Astrocyte (in vitro differentiated cells and primary cell): ENCODE measurements at regions not wholly inside any gene's neighbourhood (a gene's known extent, or its start where the extent isn't known, plus 50 kb on each side); places are given as distances from the start of the nearest gene placed in this dataset.
A peak's percentile ranks its signal among the peaks of the same experiment; 100 is the strongest.

ENCODE experiments used
- DNase-seq: peaks from one replicate; pipeline ENCODE4 v3.0.0-alpha.2; 2010; ENCODE audit warnings: low read depth
- FAIRE-seq: peaks from 2 replicates; lab custom pipeline; 2011; peaks lifted over from hg19 to GRCh38; lab: Jason Lieb, UNC
- H2AFZ ChIP-seq: 2 replicates; pipeline ENCODE4 v1.6.0; 2012; ENCODE audit warnings: low read depth, low read length, inconsistent platforms
- H3K27ac ChIP-seq: 2 replicates; pipeline ENCODE4 v1.5.1; 2011; ENCODE audit warnings: low read depth, low read length, inconsistent platforms
- H3K27me3 ChIP-seq: 2 replicates; pipeline ENCODE4 v1.6.0; 2011; ENCODE audit warnings: low read length, inconsistent platforms; ENCODE audit not compliant: insufficient read depth
- H3K36me3 ChIP-seq: 2 replicates; pipeline ENCODE4 v1.5.1; 2011; ENCODE audit warnings: low read length, inconsistent platforms; ENCODE audit not compliant: insufficient read depth
- H3K4me1 ChIP-seq: 2 replicates; pipeline ENCODE4 v1.5.1; 2011; ENCODE audit warnings: low read length, inconsistent platforms; ENCODE audit not compliant: insufficient read depth
- H3K4me2 ChIP-seq: 2 replicates; pipeline ENCODE4 v1.6.0; 2012; ENCODE audit warnings: low read length, inconsistent platforms
- H3K4me3 ChIP-seq: 2 replicates; pipeline ENCODE4 v1.5.1; 2011; ENCODE audit warnings: low read depth, mild to moderate bottlenecking, low read length, inconsistent platforms; ENCODE audit not compliant: insufficient read depth
- H3K79me2 ChIP-seq: 2 replicates; pipeline ENCODE4 v1.6.0; 2012; ENCODE audit warnings: mild to moderate bottlenecking, low read length, inconsistent platforms; ENCODE audit not compliant: insufficient read depth
- H3K9ac ChIP-seq: 2 replicates; pipeline ENCODE4 v1.6.0; 2012; ENCODE audit warnings: mild to moderate bottlenecking, low read length, inconsistent platforms
- H3K9me3 ChIP-seq: 2 replicates; pipeline ENCODE4 v1.5.1; 2012; ENCODE audit warnings: low read depth, mild to moderate bottlenecking, low read length, inconsistent platforms; ENCODE audit not compliant: insufficient read depth
- H4K20me1 ChIP-seq: 2 replicates; pipeline ENCODE4 v1.6.0; 2012; ENCODE audit warnings: low read length, inconsistent platforms; ENCODE audit not compliant: insufficient read depth
- H3K27ac Mint-ChIP-seq: one replicate; pipeline ENCODE4 v1.8.0; 2021; ENCODE audit warnings: mild to moderate bottlenecking, mixed read lengths; ENCODE audit not compliant: unreplicated experiment
- H3K27me3 Mint-ChIP-seq: one replicate; pipeline ENCODE4 v1.8.0; 2021; ENCODE audit warnings: low read depth, mixed read lengths; ENCODE audit not compliant: unreplicated experiment
- H3K36me3 Mint-ChIP-seq: one replicate; pipeline ENCODE4 v1.8.0; 2021; ENCODE audit warnings: low read depth, mixed read lengths; ENCODE audit not compliant: unreplicated experiment
- H3K4me1 Mint-ChIP-seq: one replicate; pipeline ENCODE4 v1.8.0; 2021; ENCODE audit warnings: low read depth, mixed read lengths; ENCODE audit not compliant: unreplicated experiment
- H3K4me3 Mint-ChIP-seq: one replicate; pipeline ENCODE4 v1.8.0; 2021; ENCODE audit warnings: mild to moderate bottlenecking, moderate library complexity, mixed read lengths; ENCODE audit not compliant: unreplicated experiment
- H3K9me3 Mint-ChIP-seq: one replicate; pipeline ENCODE4 v1.8.0; 2021; ENCODE audit warnings: mild to moderate bottlenecking, mixed read lengths; ENCODE audit not compliant: unreplicated experiment
- EZH2 ChIP-seq: IDR thresholded peaks from 2 replicates; pipeline ENCODE4 v1.6.1; 2012; ENCODE audit warnings: mild to moderate bottlenecking, low read length, inconsistent platforms; ENCODE audit not compliant: insufficient read depth
- TF ChIP-seq, protein P1 (sequence below): IDR thresholded peaks from 2 replicates; pipeline ENCODE4 v1.5.1; 2011; ENCODE audit warnings: low read depth, mild to moderate bottlenecking, inconsistent platforms, low read length, moderate library complexity; ENCODE audit not compliant: insufficient read depth

DNA sequence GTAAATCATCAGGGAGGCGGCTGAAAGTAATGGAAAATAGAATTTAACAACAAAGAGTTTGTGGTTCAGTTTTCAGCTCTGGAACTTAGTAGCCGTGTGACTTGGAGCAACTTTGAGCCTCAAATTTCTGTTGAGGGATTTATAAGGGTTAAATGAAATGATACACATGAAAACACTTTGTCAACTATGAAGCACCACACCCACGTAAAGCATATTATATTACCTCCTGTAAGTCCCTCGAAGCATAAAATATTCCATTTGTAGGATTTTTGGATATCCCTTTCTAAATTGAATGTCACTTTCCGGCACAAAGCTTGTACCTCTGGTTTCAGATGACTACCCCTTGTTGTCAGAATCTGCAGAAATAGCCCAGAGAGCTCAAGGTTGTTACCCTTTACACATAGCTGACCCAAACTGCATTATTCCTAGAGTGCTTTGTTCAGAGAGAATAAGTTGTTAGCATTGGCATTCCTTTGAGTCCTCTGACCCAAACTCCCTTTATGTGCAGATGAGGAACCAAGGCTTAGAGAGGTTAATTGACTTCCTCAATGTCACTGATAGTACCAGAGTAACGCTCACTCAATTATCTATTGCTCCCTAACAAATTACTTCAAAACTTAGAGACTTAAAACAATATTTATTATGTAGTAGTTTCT lies 187.9 kb upstream of the UMPS start:
- Mint-ChIP-seq H3K4me3 (no peak overlapping the region), H3K27me3 (peaks cover 5% of the 10 kb centered on the region), H3K27ac (no peak overlapping the region), H3K9me3 (no peaks in the 10 kb centered on the region), H3K4me1 (no peaks in the 10 kb centered on the region), H3K36me3 (peaks cover 2% of the 10 kb centered on the region)
- no peaks in the 10 kb centered on the region for H3K36me3 ChIP-seq
- H3K27ac ChIP-seq, result no peak overlapping the region
- H3K9me3 ChIP-seq, result no peaks in the 10 kb centered on the region
- no peak overlapping the region for H2AFZ ChIP-seq
- TF ChIP-seq, protein P1, sequence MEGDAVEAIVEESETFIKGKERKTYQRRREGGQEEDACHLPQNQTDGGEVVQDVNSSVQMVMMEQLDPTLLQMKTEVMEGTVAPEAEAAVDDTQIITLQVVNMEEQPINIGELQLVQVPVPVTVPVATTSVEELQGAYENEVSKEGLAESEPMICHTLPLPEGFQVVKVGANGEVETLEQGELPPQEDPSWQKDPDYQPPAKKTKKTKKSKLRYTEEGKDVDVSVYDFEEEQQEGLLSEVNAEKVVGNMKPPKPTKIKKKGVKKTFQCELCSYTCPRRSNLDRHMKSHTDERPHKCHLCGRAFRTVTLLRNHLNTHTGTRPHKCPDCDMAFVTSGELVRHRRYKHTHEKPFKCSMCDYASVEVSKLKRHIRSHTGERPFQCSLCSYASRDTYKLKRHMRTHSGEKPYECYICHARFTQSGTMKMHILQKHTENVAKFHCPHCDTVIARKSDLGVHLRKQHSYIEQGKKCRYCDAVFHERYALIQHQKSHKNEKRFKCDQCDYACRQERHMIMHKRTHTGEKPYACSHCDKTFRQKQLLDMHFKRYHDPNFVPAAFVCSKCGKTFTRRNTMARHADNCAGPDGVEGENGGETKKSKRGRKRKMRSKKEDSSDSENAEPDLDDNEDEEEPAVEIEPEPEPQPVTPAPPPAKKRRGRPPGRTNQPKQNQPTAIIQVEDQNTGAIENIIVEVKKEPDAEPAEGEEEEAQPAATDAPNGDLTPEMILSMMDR, result no peak
- TF ChIP-seq EZH2, result no peak
- H3K4me3 ChIP-seq, result no peak overlapping the region
- no peaks in the 10 kb centered on the region for H3K4me1 ChIP-seq
- DNase-seq (no peak), FAIRE-seq (no peak)
- H3K27me3 ChIP-seq, result peaks cover 2% of the 10 kb centered on the region
- H3K79me2 ChIP-seq, result no peaks in the 10 kb centered on the region
- no peak overlapping the region for H3K4me2 ChIP-seq
- no peaks in the 10 kb centered on the region for H4K20me1 ChIP-seq
- H3K9ac ChIP-seq, result no peak overlapping the region

DNA sequence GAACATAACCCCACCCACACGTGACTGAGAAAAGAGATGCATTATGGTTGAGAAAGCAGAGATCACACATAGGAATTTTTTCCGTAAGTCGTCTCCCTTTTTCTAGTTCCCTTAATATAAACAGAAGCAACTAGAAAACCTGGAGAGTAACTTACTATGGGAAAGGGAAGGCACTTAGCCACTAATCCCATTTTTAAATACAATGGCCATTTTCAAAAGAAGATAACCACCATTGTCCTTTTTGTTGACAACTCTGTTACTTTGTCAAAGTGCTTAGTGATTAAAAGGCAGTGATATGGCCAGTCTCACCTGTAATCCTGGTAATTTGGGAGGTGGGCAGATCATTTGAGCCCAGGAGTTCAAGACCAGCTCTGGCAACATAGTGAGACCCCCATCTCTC lies 184.4 kb upstream of the UMPS start:
- H3K27me3 Mint-ChIP-seq, result peaks cover 11% of the 10 kb centered on the region
- H3K9me3 ChIP-seq, result no peaks in the 10 kb centered on the region
- H3K4me1 ChIP-seq, result no peaks in the 10 kb centered on the region
- H3K27ac ChIP-seq, result no peak overlapping the region
- H2AFZ ChIP-seq, result no peak overlapping the region
- H3K9ac ChIP-seq, result no peak overlapping the region
- no peak for DNase-seq
- H3K27ac Mint-ChIP-seq, result no peak overlapping the region
- H3K4me1 Mint-ChIP-seq, result no peaks in the 10 kb centered on the region
- H3K4me3 Mint-ChIP-seq, result no peak overlapping the region
- no peaks in the 10 kb centered on the region for H4K20me1 ChIP-seq
- H3K36me3 Mint-ChIP-seq, result peaks cover 2% of the 10 kb centered on the region
- H3K9me3 Mint-ChIP-seq, result no peaks in the 10 kb centered on the region
- no peak overlapping the region for H3K4me2 ChIP-seq
- no peak for FAIRE-seq
- H3K79me2 ChIP-seq, result no peaks in the 10 kb centered on the region
- H3K36me3 ChIP-seq, result no peaks in the 10 kb centered on the region
- no peak overlapping the region for H3K4me3 ChIP-seq
- TF ChIP-seq, protein P1, result no peak
- TF ChIP-seq EZH2, result no peak
- H3K27me3 ChIP-seq, result no peaks in the 10 kb centered on the region

DNA sequence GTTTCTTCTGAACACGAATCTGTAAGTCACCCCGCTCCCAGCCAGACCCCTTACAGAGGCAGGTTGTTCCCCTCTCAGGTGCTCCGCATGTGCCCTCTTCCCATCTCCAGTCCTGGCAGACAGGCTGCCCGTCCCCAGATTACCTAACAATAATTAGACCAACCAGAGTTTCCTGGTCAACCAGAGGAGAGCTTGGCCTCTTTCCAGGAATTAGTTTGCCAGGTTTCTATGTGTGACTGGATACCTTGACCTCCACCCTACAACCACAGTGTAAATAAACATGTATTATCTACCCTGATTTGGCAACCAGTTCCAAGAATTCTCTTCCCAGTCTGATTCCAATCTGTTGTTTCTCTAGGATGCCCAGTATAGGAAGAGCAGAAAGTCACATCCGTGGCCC lies 178.0 kb upstream of the UMPS start:
- no peak overlapping the region for H3K27ac ChIP-seq
- H3K9me3 Mint-ChIP-seq, result no peaks in the 10 kb centered on the region
- H3K4me1 Mint-ChIP-seq, result peaks cover 5% of the 10 kb centered on the region
- no peaks in the 10 kb centered on the region for H4K20me1 ChIP-seq
- no peak overlapping the region for H3K9ac ChIP-seq
- H3K79me2 ChIP-seq, result no peaks in the 10 kb centered on the region
- no peak overlapping the region for H2AFZ ChIP-seq
- peak; percentile 31 for DNase-seq
- H3K4me3 Mint-ChIP-seq, result no peak overlapping the region
- peaks cover 16% of the 10 kb centered on the region for H3K27me3 Mint-ChIP-seq
- H3K4me2 ChIP-seq, result no peak overlapping the region
- H3K4me3 ChIP-seq, result no peak overlapping the region
- no peaks in the 10 kb centered on the region for H3K36me3 ChIP-seq
- H3K36me3 Mint-ChIP-seq, result peaks cover 1% of the 10 kb centered on the region
- no peak overlapping the region for H3K27ac Mint-ChIP-seq
- no peak for FAIRE-seq
- peaks cover under 1% of the 10 kb centered on the region for H3K4me1 ChIP-seq
- H3K9me3 ChIP-seq, result no peaks in the 10 kb centered on the region
- H3K27me3 ChIP-seq, result no peaks in the 10 kb centered on the region
- TF ChIP-seq, protein P1, result no peak
- no peak for TF ChIP-seq EZH2
